GM23248 (cell line): ENCODE measurements at regions not wholly inside any gene's neighbourhood (a gene's known extent, or its start where the extent isn't known, plus 50 kb on each side); places are given as distances from the start of the nearest gene placed in this dataset.

Source experiments
- DNase-seq: peaks from one replicate; pipeline ENCODE4 v3.0.0-alpha.2; 2015
- H2AFZ ChIP-seq: fragments of 200-600 bp; sonication (generic); 2 replicates; pipeline ENCODE4 v1.6.1; 2016; ENCODE audit warnings: antibody characterized with exemption
- H3F3A ChIP-seq: fragments of 200-600 bp; sonication (generic); 2 replicates; pipeline ENCODE4 v1.6.1; 2016; ENCODE audit warnings: mild to moderate bottlenecking, antibody characterized with exemption, mixed run types; ENCODE audit not compliant: insufficient read depth
- H3K27ac ChIP-seq: fragments of 200-600 bp; sonication (generic); 2 replicates; pipeline ENCODE4 v1.5.1; 2016; ENCODE audit warnings: mild to moderate bottlenecking
- H3K27me3 ChIP-seq: fragments of 200-600 bp; sonication (generic); replicated peaks from 2 replicates; pipeline ENCODE4 v1.6.1; 2016; ENCODE audit warnings: mild to moderate bottlenecking; ENCODE audit not compliant: insufficient read depth
- H3K36me3 ChIP-seq: fragments of 200-600 bp; sonication (generic); 2 replicates; pipeline ENCODE4 v1.6.1; 2016; ENCODE audit warnings: low read depth, mild to moderate bottlenecking
- H3K4me1 ChIP-seq: fragments of 200-600 bp; sonication (generic); 2 replicates; pipeline ENCODE4 v1.6.1; 2016; ENCODE audit warnings: mild to moderate bottlenecking; ENCODE audit not compliant: insufficient read depth
- H3K4me2 ChIP-seq: fragments of 200-600 bp; sonication (generic); one replicate; pipeline ENCODE4 v1.6.1; 2016; ENCODE audit warnings: mild to moderate bottlenecking; ENCODE audit not compliant: unreplicated experiment
- H3K4me3 ChIP-seq: fragments of 200-600 bp; sonication (generic); 2 replicates; pipeline ENCODE4 v1.5.1; 2016; ENCODE audit warnings: mild to moderate bottlenecking
- H3K79me2 ChIP-seq: fragments of 200-600 bp; sonication (generic); 2 replicates; pipeline ENCODE4 v1.6.1; 2016; ENCODE audit warnings: mild to moderate bottlenecking; ENCODE audit not compliant: insufficient read depth
- H3K9ac ChIP-seq: fragments of 200-600 bp; sonication (generic); 2 replicates; pipeline ENCODE4 v1.6.1; 2016; ENCODE audit warnings: mild to moderate bottlenecking
- H3K9me2 ChIP-seq: fragments of 200-600 bp; sonication (generic); 2 replicates; pipeline ENCODE4 v1.6.1; 2016; ENCODE audit warnings: mixed run types, mild to moderate bottlenecking, moderate library complexity; ENCODE audit not compliant: insufficient read depth
- H3K9me3 ChIP-seq: fragments of 200-600 bp; sonication (generic); one replicate; pipeline ENCODE4 v1.6.1; 2017; ENCODE audit warnings: low read depth
- H4K20me1 ChIP-seq: fragments of 200-600 bp; sonication (generic); 2 replicates; pipeline ENCODE4 v1.6.0; 2016; ENCODE audit not compliant: insufficient read depth
- EZH2 ChIP-seq: fragments of 200-600 bp; sonication (generic); IDR thresholded peaks from 2 replicates; pipeline ENCODE4 v1.6.1; 2018; ENCODE audit warnings: antibody characterized with exemption, mild to moderate bottlenecking; ENCODE audit not compliant: insufficient read depth, poor library complexity, severe bottlenecking
- EZH2phosphoT487 ChIP-seq: fragments of 200-600 bp; sonication (generic); IDR thresholded peaks from 2 replicates; pipeline ENCODE4 v1.6.1; 2018; ENCODE audit warnings: antibody characterized with exemption, moderate library complexity, mild to moderate bottlenecking, low read depth; ENCODE audit not compliant: insufficient read depth
- WGBS, 2 experiments: methylation state at CpG; one replicate each; pipeline ENCODE4 v1.1.6; 2015 to 2017; ENCODE audit warnings: low lambda C conversion rate in 2 of 2, low coverage in 1 of 2; ENCODE audit errors: missing lambda C conversion rate in 2 of 2; 5-methylcytosine and 5-hydroxymethylcytosine counted together
- in situ Hi-C: fragments of 300-500 bp; cut with MboI; formaldehyde crosslinking; loops from 2 replicates; pipeline ENCODE4 v1.15.0; 2020

DNA sequence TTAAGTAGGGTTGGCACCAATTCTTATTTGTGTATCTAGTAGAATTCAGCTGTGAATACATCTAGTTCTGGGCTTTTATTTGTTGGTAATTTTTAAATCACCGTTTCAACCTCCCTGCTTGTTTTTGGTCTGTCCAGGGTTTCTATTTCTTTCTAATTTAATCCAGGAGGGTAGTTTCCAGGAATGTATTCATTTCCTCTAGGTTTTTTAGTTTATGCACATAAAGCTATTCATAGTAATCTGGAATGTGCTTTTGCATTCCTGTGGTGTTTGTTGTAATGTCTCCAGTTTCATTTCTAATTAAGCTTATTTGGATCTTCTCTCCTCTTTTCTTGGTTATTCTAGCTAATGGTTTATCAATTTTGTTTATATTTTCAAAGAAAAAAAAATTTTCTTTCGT is 1361.8 kb upstream of the DDX18 start:
- no peaks in the 10 kb centered on the region for H3K9me2 ChIP-seq
- H3K9me3 ChIP-seq = no peaks in the 10 kb centered on the region
- H3K4me1 ChIP-seq = no peaks in the 10 kb centered on the region
- no peak overlapping the region for H3K27ac ChIP-seq
- H3K79me2 ChIP-seq = no peaks in the 10 kb centered on the region
- H3K4me3 ChIP-seq = no peak overlapping the region
- in situ Hi-C loops = no loop called here
- DNase-seq = no peak
- H4K20me1 ChIP-seq = no peaks in the 10 kb centered on the region
- TF ChIP-seq EZH2phosphoT487 (no peak), EZH2 (no peak)
- H3K4me2 ChIP-seq = no peak overlapping the region
- H3K27me3 ChIP-seq = no peaks in the 10 kb centered on the region
- no peaks in the 10 kb centered on the region for H3F3A ChIP-seq
- WGBS, 2 experiments = 0 to 2% methylated on average over 2 of the region's 2 CpGs
- H3K9ac ChIP-seq = no peak overlapping the region
- no peaks in the 10 kb centered on the region for H3K36me3 ChIP-seq
- H2AFZ ChIP-seq = no peak overlapping the region

DNA sequence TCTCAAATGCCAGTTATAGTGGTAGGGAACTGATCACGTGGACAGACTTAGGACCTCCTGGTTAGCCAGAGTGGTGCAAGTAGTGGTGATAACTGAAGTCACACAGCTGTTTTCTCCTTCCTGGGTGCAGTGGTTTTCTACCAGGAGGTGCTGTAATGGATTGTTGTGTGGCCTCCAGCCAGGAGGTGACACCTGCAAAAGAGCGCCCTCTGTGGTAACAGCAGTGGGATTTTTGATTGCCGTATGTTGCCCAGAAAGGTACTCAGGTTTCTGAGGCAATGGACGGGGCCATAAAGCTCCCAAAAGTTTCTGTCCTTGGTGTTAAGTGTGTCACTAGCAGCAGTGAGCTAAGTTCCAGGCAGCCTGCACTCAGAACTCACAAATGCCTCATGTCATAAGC is 1358.1 kb upstream of the DDX18 start:
- TF ChIP-seq EZH2 (no peak), EZH2phosphoT487 (no peak)
- no peak overlapping the region for H2AFZ ChIP-seq
- no peak overlapping the region for H3K4me3 ChIP-seq
- no peaks in the 10 kb centered on the region for H3F3A ChIP-seq
- no peak for DNase-seq
- WGBS, 2 experiments = 17 to 28% methylated on average over 3 to 4 of the region's 4 CpGs
- in situ Hi-C loops = no loop called here
- no peaks in the 10 kb centered on the region for H3K4me1 ChIP-seq
- H3K4me2 ChIP-seq = no peak overlapping the region
- H4K20me1 ChIP-seq = no peaks in the 10 kb centered on the region
- no peaks in the 10 kb centered on the region for H3K36me3 ChIP-seq
- no peaks in the 10 kb centered on the region for H3K27me3 ChIP-seq
- no peaks in the 10 kb centered on the region for H3K9me2 ChIP-seq
- no peak overlapping the region for H3K9ac ChIP-seq
- no peak overlapping the region for H3K27ac ChIP-seq
- H3K9me3 ChIP-seq = no peaks in the 10 kb centered on the region
- no peaks in the 10 kb centered on the region for H3K79me2 ChIP-seq

DNA sequence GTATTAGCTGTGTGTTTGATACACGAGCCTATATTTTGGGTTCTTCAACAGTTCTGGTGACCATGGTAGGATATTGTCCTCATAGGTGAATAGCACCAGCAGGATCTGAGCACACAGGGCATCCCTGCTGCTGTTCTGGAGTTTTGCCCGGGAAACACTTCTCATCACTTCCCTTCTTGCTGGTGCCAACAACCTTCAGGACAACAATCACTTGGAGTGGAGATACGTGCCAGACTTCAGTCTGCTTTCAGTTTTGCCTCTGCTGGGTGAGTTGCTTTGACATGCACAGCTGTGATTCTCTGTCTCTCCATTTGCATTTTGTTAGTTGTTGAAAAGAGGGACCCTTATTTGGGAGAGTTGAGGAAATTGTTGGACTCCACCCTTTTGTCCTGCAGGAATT is 1347.2 kb upstream of the DDX18 start:
- TF ChIP-seq EZH2 = no peak
- TF ChIP-seq EZH2phosphoT487 = no peak
- H3K4me2 ChIP-seq = no peak overlapping the region
- in situ Hi-C loops = no loop called here
- WGBS, 2 experiments = 0 to 2% methylated on average over 3 of the region's 3 CpGs
- H2AFZ ChIP-seq = no peak overlapping the region
- no peaks in the 10 kb centered on the region for H3K27me3 ChIP-seq
- no peaks in the 10 kb centered on the region for H3F3A ChIP-seq
- H4K20me1 ChIP-seq = no peaks in the 10 kb centered on the region
- H3K9me3 ChIP-seq = no peaks in the 10 kb centered on the region
- no peaks in the 10 kb centered on the region for H3K4me1 ChIP-seq
- H3K9me2 ChIP-seq = no peaks in the 10 kb centered on the region
- DNase-seq = no peak
- no peak overlapping the region for H3K9ac ChIP-seq
- H3K36me3 ChIP-seq = no peaks in the 10 kb centered on the region
- H3K4me3 ChIP-seq = no peak overlapping the region
- no peaks in the 10 kb centered on the region for H3K79me2 ChIP-seq
- no peak overlapping the region for H3K27ac ChIP-seq

DNA sequence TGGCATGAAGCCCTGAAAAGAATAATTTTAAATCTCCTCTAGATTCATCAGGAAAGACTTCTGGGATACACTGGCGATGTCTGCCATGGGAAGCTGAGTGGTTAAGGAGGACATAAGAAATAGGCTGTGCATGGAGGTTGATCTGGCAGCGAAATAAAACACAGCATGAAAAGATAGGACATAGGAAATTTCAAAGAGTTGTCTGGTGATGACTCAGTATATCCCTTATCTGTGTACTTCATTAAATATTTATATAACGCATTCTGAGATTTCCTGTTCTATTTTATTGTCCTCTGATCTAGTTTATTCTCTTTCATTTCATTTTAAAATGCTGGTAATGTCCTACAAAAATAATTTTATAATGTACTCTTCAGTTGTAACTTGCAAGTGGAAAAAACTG is 1337.3 kb upstream of the DDX18 start:
- no peaks in the 10 kb centered on the region for H3K79me2 ChIP-seq
- no peak overlapping the region for H2AFZ ChIP-seq
- no peak overlapping the region for H3K4me3 ChIP-seq
- H3K9ac ChIP-seq = no peak overlapping the region
- in situ Hi-C loops = no loop called here
- no peak overlapping the region for H3K4me2 ChIP-seq
- no peaks in the 10 kb centered on the region for H3K27me3 ChIP-seq
- WGBS, 2 experiments = 12 to 14% methylated on average over 3 of the region's 3 CpGs
- H3F3A ChIP-seq = no peaks in the 10 kb centered on the region
- no peak for TF ChIP-seq EZH2
- TF ChIP-seq EZH2phosphoT487 = no peak
- no peaks in the 10 kb centered on the region for H3K9me2 ChIP-seq
- no peaks in the 10 kb centered on the region for H3K9me3 ChIP-seq
- no peak overlapping the region for H3K27ac ChIP-seq
- no peaks in the 10 kb centered on the region for H4K20me1 ChIP-seq
- no peak for DNase-seq
- H3K4me1 ChIP-seq = no peaks in the 10 kb centered on the region
- no peaks in the 10 kb centered on the region for H3K36me3 ChIP-seq

DNA sequence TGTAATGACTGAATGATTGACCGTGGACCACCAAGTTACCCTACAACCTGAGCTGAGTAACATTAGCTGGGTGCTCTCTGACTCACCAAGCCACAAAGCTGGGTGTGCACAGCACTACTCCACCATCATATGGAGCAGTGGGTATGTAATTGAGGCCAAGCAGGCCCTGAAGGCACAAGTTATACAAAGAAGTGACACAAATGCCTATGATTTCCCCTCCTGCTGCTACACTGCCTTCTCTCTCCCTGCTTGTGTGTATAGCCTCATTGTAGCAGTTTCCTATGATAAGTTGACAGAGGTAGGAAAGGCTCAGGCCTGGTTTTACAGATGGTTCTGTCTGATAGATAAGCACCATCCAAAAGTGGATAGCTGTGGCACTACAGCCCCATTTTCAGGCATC is 1327.2 kb upstream of the DDX18 start:
- Histone ChIP-seq H3K4me2 (no peak overlapping the region), H4K20me1 (no peaks in the 10 kb centered on the region), H3K27ac (no peak overlapping the region), H3F3A (no peaks in the 10 kb centered on the region), H3K4me1 (no peaks in the 10 kb centered on the region), H3K9ac (no peak overlapping the region), H2AFZ (no peak overlapping the region), H3K79me2 (no peaks in the 10 kb centered on the region), H3K36me3 (no peaks in the 10 kb centered on the region), H3K4me3 (no peak overlapping the region), H3K27me3 (no peaks in the 10 kb centered on the region), H3K9me2 (no peaks in the 10 kb centered on the region), H3K9me3 (peaks cover 3% of the 10 kb centered on the region)
- no peak for DNase-seq
- in situ Hi-C loops = no loop called here
- WGBS, 2 experiments = 14 to 50% methylated on average over 1 of the region's 1 CpG
- TF ChIP-seq EZH2 = no peak
- TF ChIP-seq EZH2phosphoT487 = no peak
